GM12873 (cell line): ENCODE measurements at regions not wholly inside any gene's neighbourhood (a gene's known extent, or its start where the extent isn't known, plus 50 kb on each side); places are given as distances from the start of the nearest gene placed in this dataset.

Source experiments
- TF ChIP-seq, protein P1 (sequence below): IDR thresholded peaks from 2 replicates; pipeline ENCODE4 v1.5.1; 2012; ENCODE audit warnings: low read depth, mild to moderate bottlenecking, moderate library complexity, low read length, control low read depth; ENCODE audit not compliant: insufficient read depth; ENCODE audit errors: missing control alignments

DNA sequence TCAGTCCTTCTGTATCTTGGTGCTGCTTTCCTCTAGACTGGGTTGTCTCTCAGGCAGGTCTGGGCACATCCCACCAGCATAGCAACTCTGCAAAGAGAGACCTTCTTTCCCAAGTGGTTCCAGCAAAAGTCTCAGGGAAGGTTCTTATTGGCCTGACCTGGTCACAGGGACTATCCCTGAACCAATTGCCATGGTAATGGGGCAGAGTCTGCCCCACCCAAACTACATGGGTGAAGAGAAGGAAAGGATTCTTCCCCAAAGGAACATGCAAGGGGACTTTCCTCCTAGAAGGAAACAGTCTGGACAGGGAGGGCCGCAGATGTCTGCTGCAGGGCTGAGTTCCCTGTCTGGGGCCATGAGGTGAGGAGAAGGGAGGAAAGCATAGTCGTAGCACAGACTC is 122.2 kb upstream of the NCOR2 start:
- TF ChIP-seq, protein P1, sequence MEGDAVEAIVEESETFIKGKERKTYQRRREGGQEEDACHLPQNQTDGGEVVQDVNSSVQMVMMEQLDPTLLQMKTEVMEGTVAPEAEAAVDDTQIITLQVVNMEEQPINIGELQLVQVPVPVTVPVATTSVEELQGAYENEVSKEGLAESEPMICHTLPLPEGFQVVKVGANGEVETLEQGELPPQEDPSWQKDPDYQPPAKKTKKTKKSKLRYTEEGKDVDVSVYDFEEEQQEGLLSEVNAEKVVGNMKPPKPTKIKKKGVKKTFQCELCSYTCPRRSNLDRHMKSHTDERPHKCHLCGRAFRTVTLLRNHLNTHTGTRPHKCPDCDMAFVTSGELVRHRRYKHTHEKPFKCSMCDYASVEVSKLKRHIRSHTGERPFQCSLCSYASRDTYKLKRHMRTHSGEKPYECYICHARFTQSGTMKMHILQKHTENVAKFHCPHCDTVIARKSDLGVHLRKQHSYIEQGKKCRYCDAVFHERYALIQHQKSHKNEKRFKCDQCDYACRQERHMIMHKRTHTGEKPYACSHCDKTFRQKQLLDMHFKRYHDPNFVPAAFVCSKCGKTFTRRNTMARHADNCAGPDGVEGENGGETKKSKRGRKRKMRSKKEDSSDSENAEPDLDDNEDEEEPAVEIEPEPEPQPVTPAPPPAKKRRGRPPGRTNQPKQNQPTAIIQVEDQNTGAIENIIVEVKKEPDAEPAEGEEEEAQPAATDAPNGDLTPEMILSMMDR = no peak

DNA sequence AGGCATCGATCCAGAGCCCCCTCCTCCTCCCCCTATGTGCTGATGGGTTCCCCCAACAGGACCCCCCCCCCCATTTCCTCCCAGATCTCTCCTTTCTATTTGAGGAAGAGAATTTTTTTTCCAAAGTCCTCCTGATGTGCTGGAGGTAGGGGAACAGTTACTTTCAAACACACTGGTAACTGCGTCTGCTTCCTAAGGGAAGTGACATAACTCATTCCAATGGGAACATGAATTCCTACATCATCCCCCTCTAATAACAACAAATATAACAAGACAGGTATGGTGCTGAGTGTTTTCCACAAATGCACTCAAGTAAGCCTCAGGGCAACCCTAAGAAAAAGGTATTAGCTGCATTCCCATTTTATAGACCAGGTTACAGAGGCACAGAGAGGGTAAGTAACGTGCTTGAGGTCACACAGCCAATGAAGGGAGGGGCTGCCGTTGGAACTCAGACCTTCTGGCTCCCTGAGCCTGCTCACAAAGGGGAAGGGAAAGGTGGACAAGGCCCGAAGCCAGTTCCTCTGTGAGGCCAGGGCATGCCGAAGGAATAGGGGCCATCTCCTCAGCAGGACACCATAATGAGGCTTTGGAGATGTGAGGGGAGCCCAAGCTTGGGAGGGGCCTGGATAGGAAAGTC is 121.1 kb upstream of the NCOR2 start:
- TF ChIP-seq, protein P1 = no peak

DNA sequence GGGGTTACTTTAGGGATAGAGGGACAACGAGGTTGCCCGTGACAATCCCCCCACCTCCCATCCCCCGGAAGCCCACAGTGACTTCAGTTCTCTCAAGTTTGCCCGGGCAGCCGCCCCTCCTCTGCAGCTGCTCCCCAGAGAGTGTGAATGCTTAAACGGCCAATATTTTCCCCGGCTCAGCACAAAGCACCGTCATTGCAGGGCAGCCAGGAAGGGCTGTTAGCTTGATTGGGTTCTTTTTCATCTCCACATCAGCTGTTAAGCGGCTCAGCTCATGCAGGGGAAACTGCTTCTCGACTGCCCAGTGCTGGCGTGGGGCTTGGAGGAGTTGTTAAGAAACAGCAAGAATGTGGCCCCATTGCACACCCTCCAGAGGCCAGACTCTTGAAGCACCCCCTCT is 120.5 kb upstream of the NCOR2 start:
- TF ChIP-seq, protein P1 = no peak

DNA sequence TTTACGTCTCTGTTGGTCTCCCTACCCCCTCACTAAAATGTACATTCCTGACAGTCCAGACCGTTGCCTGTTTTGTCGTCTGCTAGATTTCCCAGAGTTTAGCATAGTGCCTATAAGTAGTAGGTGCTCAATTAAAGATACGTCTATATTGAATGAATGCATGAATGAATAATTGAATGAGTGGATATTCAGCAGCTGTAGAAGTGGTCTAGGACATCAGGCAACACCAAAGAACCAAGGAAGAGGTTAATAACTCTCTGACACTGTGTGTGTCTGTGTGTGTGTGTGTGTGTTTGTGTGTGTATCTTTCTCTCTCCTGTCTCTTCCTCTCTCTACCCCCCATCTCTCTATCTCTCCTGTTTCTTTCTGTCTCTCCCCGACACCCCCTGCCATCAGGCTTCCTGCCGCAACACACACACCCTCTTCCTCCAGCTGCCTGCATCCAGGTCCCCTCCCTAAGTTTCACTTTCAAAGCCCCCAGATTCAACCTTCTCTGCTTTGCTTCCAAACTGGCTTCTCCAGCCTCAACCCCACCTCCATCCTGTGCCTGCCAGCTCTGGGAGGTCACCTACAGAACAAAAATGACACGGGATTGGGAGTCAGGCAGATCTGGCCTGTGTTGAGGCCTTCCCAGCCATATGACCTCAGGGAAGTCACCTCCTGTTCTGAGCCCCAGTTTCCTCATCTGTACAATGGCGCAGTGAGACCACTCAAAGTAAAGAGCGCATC is 119.9 kb upstream of the NCOR2 start:
- TF ChIP-seq, protein P1 = no peak

DNA sequence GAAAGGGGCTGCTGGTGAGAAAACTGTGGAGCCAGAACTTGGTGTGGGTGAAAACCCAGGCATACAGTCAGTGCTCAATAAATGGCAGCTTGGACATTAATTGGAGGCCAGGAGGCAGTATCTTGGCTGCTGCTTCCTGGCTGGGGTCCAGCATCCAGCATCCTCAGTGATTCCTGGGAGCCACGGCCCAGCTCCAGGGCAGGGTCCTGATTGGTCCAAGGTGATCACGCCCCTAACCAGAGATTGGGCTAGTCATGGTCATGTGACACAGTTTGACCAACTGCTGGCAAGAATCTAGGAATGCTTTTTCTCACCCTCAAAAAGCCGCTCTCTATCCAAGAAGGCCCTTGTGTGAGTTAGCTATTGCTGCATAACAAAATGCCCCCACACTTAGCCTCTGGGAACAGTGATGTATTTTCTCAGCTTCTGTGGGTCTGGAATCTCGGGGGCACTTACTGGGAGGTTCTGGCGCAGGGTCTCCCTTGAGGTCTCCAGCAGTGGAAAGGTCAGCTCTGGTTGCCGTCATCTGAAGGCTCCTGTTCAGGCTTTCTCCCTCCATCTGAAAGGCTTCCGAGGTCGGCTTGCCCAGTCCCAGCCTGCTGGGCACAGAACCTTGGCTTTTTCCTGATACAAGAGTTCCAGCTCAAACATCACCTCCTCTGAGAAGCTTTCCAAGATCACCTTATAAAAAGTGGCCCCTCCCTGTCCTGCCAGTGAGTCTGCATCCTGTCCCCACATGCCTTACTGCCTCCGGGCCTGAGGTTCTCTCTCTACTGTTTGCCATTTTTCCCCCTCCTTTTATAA is 119.2 kb upstream of the NCOR2 start:
- TF ChIP-seq, protein P1 = no peak

DNA sequence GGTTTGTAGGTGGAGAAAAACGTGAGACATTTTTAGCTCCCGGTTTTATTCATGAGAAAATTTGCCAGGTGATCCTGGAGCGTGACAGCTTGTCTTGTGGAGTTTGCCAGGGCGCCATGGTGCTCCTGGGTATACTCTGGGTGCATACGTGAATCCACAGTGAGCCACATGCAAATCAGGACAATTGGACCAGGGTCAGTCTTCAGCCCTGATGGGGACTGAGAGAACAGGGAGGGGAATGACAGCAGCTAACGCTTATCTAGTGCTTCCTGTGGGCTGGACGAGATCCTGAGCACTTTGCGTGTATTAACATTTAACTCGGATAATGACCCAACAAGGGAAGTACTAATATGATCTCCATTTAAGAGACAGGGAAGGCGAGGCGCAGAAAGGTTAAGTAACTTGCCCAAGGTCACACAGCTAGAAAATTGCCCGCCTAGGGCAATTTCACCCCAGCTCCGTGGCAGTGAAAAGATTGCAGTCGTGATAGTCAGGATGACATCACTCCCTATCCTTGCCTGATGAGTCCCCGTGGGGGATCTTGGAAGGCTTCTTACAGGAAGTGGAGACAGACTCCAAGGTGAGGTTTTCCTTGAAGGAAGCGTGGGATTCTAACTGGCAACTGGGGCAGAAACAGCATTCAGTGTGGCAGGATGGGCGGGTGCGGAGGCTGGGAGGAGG is 118.4 kb upstream of the NCOR2 start:
- TF ChIP-seq, protein P1 = no peak
